GM12875 (cell line): ENCODE measurements at regions not wholly inside any gene's neighbourhood (a gene's known extent, or its start where the extent isn't known, plus 50 kb on each side); places are given as distances from the start of the nearest gene placed in this dataset.

Source experiments
- H3K4me3 ChIP-seq: one replicate; pipeline ENCODE4 v1.5.1; 2011; ENCODE audit warnings: low read depth, low read length, control low read depth
- CTCF ChIP-seq: IDR thresholded peaks from 2 replicates; pipeline ENCODE4 v1.5.1; 2011; ENCODE audit warnings: low read depth, mild to moderate bottlenecking, control low read depth, inconsistent platforms, low read length, moderate library complexity, borderline replicate concordance; ENCODE audit not compliant: insufficient read depth

- H3K4me3 ChIP-seq, result no peak overlapping the region
- no peak for TF ChIP-seq CTCF
Measured at GRCh38 chr2:134014196-134014960, 239.5 kb upstream of the MGAT5 start.

- TF ChIP-seq CTCF, result no peak
Measured at GRCh38 chr2:134019871-134020270, 234.0 kb upstream of the MGAT5 start.

GRCh38 chr2:134020608-134021007 is 233.3 kb upstream of the MGAT5 start:
- no peak overlapping the region for H3K4me3 ChIP-seq
- TF ChIP-seq CTCF, result no peak

More at GRCh38 chr2:134019871-134020270, 234.0 kb upstream of the MGAT5 start:
- H3K4me3 ChIP-seq, result no peak overlapping the region

- H3K4me3 ChIP-seq, result no peak overlapping the region
- no peak for TF ChIP-seq CTCF
Measured at GRCh38 chr2:134021830-134022524, 231.9 kb upstream of the MGAT5 start.

- no peak overlapping the region for H3K4me3 ChIP-seq
- no peak for TF ChIP-seq CTCF
Measured at GRCh38 chr2:134023854-134024253, 230.0 kb upstream of the MGAT5 start.

- no peak overlapping the region for H3K4me3 ChIP-seq
- TF ChIP-seq CTCF, result no peak
Measured at GRCh38 chr2:134027980-134028379, 225.9 kb upstream of the MGAT5 start.

- H3K4me3 ChIP-seq, result no peak overlapping the region
- TF ChIP-seq CTCF, result no peak
Measured at GRCh38 chr2:134029418-134029817, 224.5 kb upstream of the MGAT5 start.
